Adrenal gland (tissue), 9 donors: ENCODE measurements at regions not wholly inside any gene's neighbourhood (a gene's known extent, or its start where the extent isn't known, plus 50 kb on each side); places are given as distances from the start of the nearest gene placed in this dataset.

Source experiments
- DNase-seq, 7 donors: peaks; one replicate each; pipeline ENCODE4 v3.0.0-alpha.2; 2019 to 2020
- H3K27ac ChIP-seq, 5 donors: fragments of 200-600 bp; sonication (generic) in 4 of 5; 1 replicate in 3 of 5; 2 replicates in 2 of 5; pipeline versions ENCODE4 v1.5.1 to v1.8.0; 2016 to 2020; ENCODE audit warnings: mild to moderate bottlenecking in 1 of 5
- H3K27me3 ChIP-seq: fragments of 200-600 bp; 2 replicates; pipeline ENCODE4 v1.8.0; 2021
- H3K36me3 ChIP-seq, 2 donors: fragments of 200-600 bp; replicated peaks in 1 of 2; 1 replicate in 1 of 2; 2 replicates in 1 of 2; pipeline versions ENCODE4 v1.5.1 to v1.8.0; 2018 to 2022
- H3K4me1 ChIP-seq, 2 donors: fragments of 200-600 bp; replicated peaks in 1 of 2; 1 replicate in 1 of 2; 2 replicates in 1 of 2; pipeline versions ENCODE4 v1.5.1 to v1.8.0; 2018 to 2021
- H3K4me3 ChIP-seq, 4 donors: fragments of 200-600 bp; sonication (generic) in 3 of 4; one replicate each; pipeline ENCODE4 v1.5.1; 2016 to 2018
- H3K9me3 ChIP-seq, 3 donors: fragments of 200-600 bp; sonication (generic) in 1 of 3; replicated peaks in 1 of 3; 1 replicate in 2 of 3; 2 replicates in 1 of 3; pipeline versions ENCODE4 v1.5.1 to v1.8.0; 2016 to 2021
- CTCF ChIP-seq, 6 experiments: fragments of 450-650 bp in 4 of 6; fragments of 200-600 bp in 2 of 6; sonication (generic) in 1 of 6; IDR thresholded peaks; 1 replicate in 5 of 6; 2 replicates in 1 of 6; pipeline versions ENCODE4 v1.5.1 to v1.8.0; 2016 to 2021; ENCODE audit warnings: antibody characterized with exemption in 6 of 6, mild to moderate bottlenecking in 2 of 6, moderate library complexity in 1 of 6
- POLR2A ChIP-seq, 2 donors: fragments of 450-650 bp; IDR thresholded peaks; one replicate each; pipeline ENCODE4 v1.6.1; 2017; ENCODE audit warnings: antibody characterized with exemption in 2 of 2, mild to moderate bottlenecking in 2 of 2, moderate library complexity in 1 of 2
- WGBS, 4 donors: extraction: QIAGEN DNeasy Blood & Tissue Kit in 2 of 4; methylation state at CpG; one replicate each; pipeline versions ENCODE4 v1.1.5 to v1.1.7; 2013 to 2017; 5-methylcytosine and 5-hydroxymethylcytosine counted together
- intact Hi-C, 2 donors: fragments of 100-400 bp; cut with DNase I; formaldehyde crosslinking; loops; one replicate each; pipeline versions ENCODE4 v1.14.1 to v1.15.0; 2022 to 2023
- donor health status: healthy with polysubstance abuse.
- donor health status: Bipolar disorder and iron deficiency.
- donor health status: DM: yes; HTN: yes; CAD: no.
- donor health status: DM: no; HTN: no; CAD: no.
- donor health status: DM: no; HTN: no; CAD: no.

- Histone ChIP-seq H3K4me3 (no peak overlapping the region), H3K27me3 (no peaks in the 10 kb centered on the region), H3K9me3 (no peaks in the 10 kb centered on the region), H3K27ac (no peak overlapping the region), H3K4me1 (no peaks in the 10 kb centered on the region), H3K36me3 (no peaks in the 10 kb centered on the region)
- DNase-seq = no peak
- TF ChIP-seq POLR2A (IDR thresholded peaks at IDR 0.05) (no peak), CTCF (IDR thresholded peaks at IDR 0.05) (no peak)
- intact Hi-C loops = no loop called here
- WGBS, 4 donors = 84 to 91% (median 88%) methylated on average over 5 of the region's 5 CpGs
Measured at GRCh38 chr7:124645704-124646103, 119.9 kb downstream of the GPR37 start.

- intact Hi-C loops = no loop called here
- no peak for DNase-seq
- Histone ChIP-seq H3K4me1 (no peaks in the 10 kb centered on the region), H3K9me3 (no peaks in the 10 kb centered on the region), H3K36me3 (no peaks in the 10 kb centered on the region), H3K27me3 (no peaks in the 10 kb centered on the region), H3K4me3 (no peak overlapping the region), H3K27ac (no peak overlapping the region)
- TF ChIP-seq POLR2A (IDR thresholded peaks at IDR 0.05) (no peak), CTCF (IDR thresholded peaks at IDR 0.05) (no peak)
Measured at GRCh38 chr7:124643311-124643811, 122.2 kb downstream of the GPR37 start.

GRCh38 chr7:124635416-124635815 is 130.2 kb downstream of the GPR37 start:
- TF ChIP-seq CTCF (IDR thresholded peaks at IDR 0.05) (no peak), POLR2A (IDR thresholded peaks at IDR 0.05) (no peak)
- intact Hi-C loops = no loop called here
- Histone ChIP-seq H3K27me3 (no peaks in the 10 kb centered on the region), H3K4me3 (no peak overlapping the region), H3K27ac (no peak overlapping the region), H3K36me3 (no peaks in the 10 kb centered on the region), H3K4me1 (no peaks in the 10 kb centered on the region), H3K9me3 (no peaks in the 10 kb centered on the region)
- DNase-seq = no peak
- WGBS, 4 donors = 39 to 59% (median 52%) methylated on average over 1 of the region's 1 CpG

GRCh38 chr7:124633740-124634139 is 131.9 kb downstream of the GPR37 start:
- H3K27ac ChIP-seq = no peak overlapping the region
- H3K4me3 ChIP-seq = no peak overlapping the region
- no peaks in the 10 kb centered on the region for H3K36me3 ChIP-seq
- 78 to 94% (median 86%) methylated on average over 5 to 6 of the region's 6 CpGs for WGBS, 4 donors
- H3K27me3 ChIP-seq = no peaks in the 10 kb centered on the region
- no peak for TF ChIP-seq CTCF (IDR thresholded peaks at IDR 0.05)
- TF ChIP-seq POLR2A (IDR thresholded peaks at IDR 0.05) = no peak
- no peaks in the 10 kb centered on the region for H3K4me1 ChIP-seq
- no peak for DNase-seq
- H3K9me3 ChIP-seq = no peaks in the 10 kb centered on the region
- intact Hi-C loops = no loop called here
